ENCODE measurements at regions not wholly inside any gene's neighbourhood (a gene's known extent, or its start where the extent isn't known, plus 50 kb on each side); places are given as distances from the start of the nearest gene placed in this dataset.
"Not testable (repeated sequence)": the region's sequence is repeated elsewhere in the genome, so short reads cannot be mapped to it uniquely, and the experiment has no call there.

DNA sequence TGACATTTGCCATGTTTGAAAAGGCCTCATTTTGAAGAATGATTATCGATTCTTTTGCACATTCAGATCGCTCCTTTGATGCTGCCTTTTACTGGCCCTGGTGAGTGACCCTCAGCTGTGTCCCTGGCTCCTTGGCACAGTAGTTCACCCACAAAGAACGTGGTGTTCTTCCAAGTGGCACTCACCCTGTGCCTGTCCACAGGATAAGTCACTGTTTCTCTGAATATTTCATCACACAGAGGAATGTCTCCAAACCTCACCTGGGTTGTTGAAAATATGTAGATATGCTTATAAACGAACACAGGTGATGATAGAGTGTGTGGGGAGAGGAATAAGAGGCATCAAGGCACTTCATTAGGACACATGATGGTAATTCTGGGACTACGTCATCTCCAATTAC lies 810.7 kb downstream of the CCSER2 start:
- 82% methylated on average over 5 of the region's 5 CpGs for WGBS (ENCODE audit: low lambda C conversion rate, missing lambda C conversion rate)
- Histone ChIP-seq H3K4me1 (ENCODE audit: insufficient read depth) (no peaks in the 10 kb centered on the region), H3K27me3 (no peaks in the 10 kb centered on the region), H3K79me2 (no peaks in the 10 kb centered on the region), H3K9me2 (replicated peaks; ENCODE audit: insufficient read depth) (no peaks in the 10 kb centered on the region), H3K4me2 (no peak overlapping the region), H2AFZ (no peak overlapping the region), H4K20me1 (ENCODE audit: insufficient read depth, poor library complexity, severe bottlenecking) (no peaks in the 10 kb centered on the region), H3K36me3 (replicated peaks; ENCODE audit: insufficient read depth, low read depth) (no peaks in the 10 kb centered on the region), H3K4me3 (no peak overlapping the region), H3K27ac (no peak overlapping the region), H3K9me3 (ENCODE audit: low read depth) (no peaks in the 10 kb centered on the region)
- DNase-seq (ENCODE audit: low spot score) = no peak
- no peak for TF ChIP-seq EZH2phosphoT487 (IDR thresholded peaks at IDR 0.05; ENCODE audit: low read depth, severe bottlenecking, unreplicated experiment)
- no peak for TF ChIP-seq EZH2 (IDR thresholded peaks at IDR 0.05; ENCODE audit: borderline replicate concordance)
- TF ChIP-seq, protein P1, sequence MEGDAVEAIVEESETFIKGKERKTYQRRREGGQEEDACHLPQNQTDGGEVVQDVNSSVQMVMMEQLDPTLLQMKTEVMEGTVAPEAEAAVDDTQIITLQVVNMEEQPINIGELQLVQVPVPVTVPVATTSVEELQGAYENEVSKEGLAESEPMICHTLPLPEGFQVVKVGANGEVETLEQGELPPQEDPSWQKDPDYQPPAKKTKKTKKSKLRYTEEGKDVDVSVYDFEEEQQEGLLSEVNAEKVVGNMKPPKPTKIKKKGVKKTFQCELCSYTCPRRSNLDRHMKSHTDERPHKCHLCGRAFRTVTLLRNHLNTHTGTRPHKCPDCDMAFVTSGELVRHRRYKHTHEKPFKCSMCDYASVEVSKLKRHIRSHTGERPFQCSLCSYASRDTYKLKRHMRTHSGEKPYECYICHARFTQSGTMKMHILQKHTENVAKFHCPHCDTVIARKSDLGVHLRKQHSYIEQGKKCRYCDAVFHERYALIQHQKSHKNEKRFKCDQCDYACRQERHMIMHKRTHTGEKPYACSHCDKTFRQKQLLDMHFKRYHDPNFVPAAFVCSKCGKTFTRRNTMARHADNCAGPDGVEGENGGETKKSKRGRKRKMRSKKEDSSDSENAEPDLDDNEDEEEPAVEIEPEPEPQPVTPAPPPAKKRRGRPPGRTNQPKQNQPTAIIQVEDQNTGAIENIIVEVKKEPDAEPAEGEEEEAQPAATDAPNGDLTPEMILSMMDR (IDR thresholded peaks at IDR 0.05; ENCODE audit: poor library complexity) = no peak

DNA sequence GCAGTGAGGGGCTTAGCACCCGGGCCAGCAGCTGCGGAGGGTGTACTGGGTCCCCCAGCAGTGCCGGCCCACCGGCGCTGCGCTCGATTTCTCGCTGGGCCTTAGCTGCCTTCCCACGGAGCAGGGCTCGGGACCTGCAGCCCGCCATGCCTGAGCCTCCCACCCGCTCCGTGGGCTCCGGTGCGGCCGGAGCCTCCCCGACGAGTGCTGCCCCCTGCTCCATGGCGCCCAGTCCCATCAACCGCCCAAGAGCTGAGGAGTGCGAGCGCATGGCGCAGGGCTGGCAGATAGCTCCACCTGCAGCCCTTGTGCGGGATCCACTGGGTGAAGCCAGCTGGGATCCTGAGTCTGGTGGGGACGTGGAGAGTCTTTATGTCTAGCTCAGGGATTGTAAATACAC lies 813.1 kb downstream of the CCSER2 start:
- not testable (repeated sequence) for H3K4me3 ChIP-seq; H4K20me1 ChIP-seq (ENCODE audit: insufficient read depth, poor library complexity, severe bottlenecking); H3K9me2 ChIP-seq (replicated peaks; ENCODE audit: insufficient read depth); H3K27me3 ChIP-seq; H3K4me2 ChIP-seq; H3K36me3 ChIP-seq (replicated peaks; ENCODE audit: insufficient read depth, low read depth); H3K27ac ChIP-seq; H2AFZ ChIP-seq; H3K4me1 ChIP-seq (ENCODE audit: insufficient read depth); DNase-seq (ENCODE audit: low spot score); H3K9me3 ChIP-seq (ENCODE audit: low read depth); H3K79me2 ChIP-seq
- WGBS (ENCODE audit: low lambda C conversion rate, missing lambda C conversion rate) = 96% methylated on average over 19 of the region's 25 CpGs

DNA sequence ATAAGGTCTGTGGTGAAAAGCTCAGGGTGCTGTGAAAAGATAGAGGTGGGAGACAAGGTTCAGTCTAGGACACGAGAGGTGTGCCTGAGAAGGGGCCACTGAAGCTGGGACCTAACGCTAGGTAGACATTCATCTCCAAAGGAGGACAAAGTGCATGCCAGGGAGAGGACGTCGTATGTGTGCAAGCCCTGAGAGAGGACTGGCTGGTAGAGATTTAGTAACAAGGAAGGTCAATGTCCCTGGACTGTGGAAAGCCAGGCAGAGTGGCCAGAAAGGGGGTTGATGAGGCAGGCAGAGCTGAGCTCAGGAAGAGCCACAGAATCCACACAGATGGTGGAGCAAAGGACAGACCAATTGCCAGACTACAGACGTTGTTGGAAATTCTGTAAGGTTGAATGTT lies 817.6 kb downstream of the CCSER2 start:
- no peaks in the 10 kb centered on the region for H3K79me2 ChIP-seq
- no peak overlapping the region for H2AFZ ChIP-seq
- DNase-seq (ENCODE audit: low spot score) = peak; percentile 23
- H3K9me3 ChIP-seq (ENCODE audit: low read depth) = no peaks in the 10 kb centered on the region
- H3K4me1 ChIP-seq (ENCODE audit: insufficient read depth) = peaks cover 20% of the 10 kb centered on the region
- H3K4me2 ChIP-seq = no peak overlapping the region
- no peak overlapping the region for H3K4me3 ChIP-seq
- no peaks in the 10 kb centered on the region for H3K27me3 ChIP-seq
- H3K9me2 ChIP-seq (replicated peaks; ENCODE audit: insufficient read depth) = no peaks in the 10 kb centered on the region
- WGBS (ENCODE audit: low lambda C conversion rate, missing lambda C conversion rate) = 70% methylated on average over 5 of the region's 5 CpGs
- no peak overlapping the region for H3K27ac ChIP-seq
- no peaks in the 10 kb centered on the region for H4K20me1 ChIP-seq (ENCODE audit: insufficient read depth, poor library complexity, severe bottlenecking)
- TF ChIP-seq EZH2 (IDR thresholded peaks at IDR 0.05; ENCODE audit: borderline replicate concordance) (no peak), EZH2phosphoT487 (IDR thresholded peaks at IDR 0.05; ENCODE audit: low read depth, severe bottlenecking, unreplicated experiment) (no peak)
- TF ChIP-seq, protein P1 (IDR thresholded peaks at IDR 0.05; ENCODE audit: poor library complexity) = no peak
- H3K36me3 ChIP-seq (replicated peaks; ENCODE audit: insufficient read depth, low read depth) = no peaks in the 10 kb centered on the region

DNA sequence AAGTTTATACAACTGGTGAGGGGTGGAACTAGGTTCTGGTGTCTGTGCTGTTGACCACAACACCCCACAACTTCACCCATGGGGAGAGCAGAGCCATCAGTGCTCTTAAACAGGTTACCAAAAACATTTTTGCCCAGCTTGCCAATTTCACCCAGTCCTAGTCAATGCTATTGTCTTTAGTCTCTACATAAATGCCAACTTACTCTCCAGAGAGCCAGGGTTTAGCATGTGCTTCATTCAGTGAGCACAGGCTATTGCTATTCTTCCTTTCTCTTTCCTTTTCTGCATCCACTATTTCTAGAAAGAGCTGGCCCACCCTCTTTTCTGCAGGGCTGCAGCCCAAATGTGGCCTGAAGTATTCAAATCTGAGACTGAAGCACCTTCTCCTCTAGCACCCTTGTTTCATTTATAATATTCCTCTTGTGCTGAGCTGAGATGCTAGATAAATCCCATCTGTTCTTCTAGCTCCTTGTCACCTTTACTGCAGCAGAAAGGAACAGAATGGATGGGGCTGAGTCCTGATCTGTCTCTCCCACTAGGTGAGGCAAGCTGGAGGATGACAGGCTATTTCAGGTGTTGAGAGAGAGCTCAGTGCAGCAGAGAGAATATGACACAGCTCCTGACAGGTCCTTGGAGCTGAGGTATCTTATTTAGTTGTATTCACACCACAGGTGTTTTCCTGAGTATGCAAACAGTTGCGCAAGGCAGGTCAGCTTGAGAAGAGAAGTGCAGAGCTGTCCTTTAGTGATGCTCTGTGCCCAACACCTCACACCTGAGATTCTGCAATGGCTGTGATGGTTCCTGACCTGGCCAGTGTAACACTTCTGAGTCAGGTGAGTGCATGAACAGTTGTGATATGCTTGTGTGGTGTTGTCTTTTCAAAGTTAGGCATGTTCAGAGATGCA lies 819.2 kb downstream of the CCSER2 start:
- H3K27ac ChIP-seq = no peak overlapping the region
- H3K9me2 ChIP-seq (replicated peaks; ENCODE audit: insufficient read depth) = no peaks in the 10 kb centered on the region
- peaks cover 20% of the 10 kb centered on the region for H3K4me1 ChIP-seq (ENCODE audit: insufficient read depth)
- no peaks in the 10 kb centered on the region for H3K27me3 ChIP-seq
- 75% methylated on average over 1 of the region's 1 CpG for WGBS (ENCODE audit: low lambda C conversion rate, missing lambda C conversion rate)
- no peak for DNase-seq (ENCODE audit: low spot score)
- H2AFZ ChIP-seq = no peak overlapping the region
- no peaks in the 10 kb centered on the region for H3K79me2 ChIP-seq
- H3K36me3 ChIP-seq (replicated peaks; ENCODE audit: insufficient read depth, low read depth) = no peaks in the 10 kb centered on the region
- no peaks in the 10 kb centered on the region for H4K20me1 ChIP-seq (ENCODE audit: insufficient read depth, poor library complexity, severe bottlenecking)
- H3K4me3 ChIP-seq = no peak overlapping the region
- TF ChIP-seq, protein P1 (IDR thresholded peaks at IDR 0.05; ENCODE audit: poor library complexity) = no peak
- TF ChIP-seq EZH2phosphoT487 (IDR thresholded peaks at IDR 0.05; ENCODE audit: low read depth, severe bottlenecking, unreplicated experiment) (no peak), EZH2 (IDR thresholded peaks at IDR 0.05; ENCODE audit: borderline replicate concordance) (no peak)
- no peak overlapping the region for H3K4me2 ChIP-seq
- no peaks in the 10 kb centered on the region for H3K9me3 ChIP-seq (ENCODE audit: low read depth)
